ENCODE measurements at regions not wholly inside any gene's neighbourhood (a gene's known extent, or its start where the extent isn't known, plus 50 kb on each side); places are given as distances from the start of the nearest gene placed in this dataset.

- H3K4me3 ChIP-seq (ENCODE audit: low read depth, low read length), result no peak overlapping the region
- TF ChIP-seq MAX (IDR thresholded peaks at IDR 0.05; ENCODE audit: low read depth, low read length) (no peak), POLR2A (IDR thresholded peaks at IDR 0.05; ENCODE audit: extremely low read depth, insufficient read length) (no peak), CTCF (IDR thresholded peaks at IDR 0.05; ENCODE audit: low read depth, low read length) (no peak), MYC (IDR thresholded peaks at IDR 0.05; ENCODE audit: low read depth, low read length) (no peak)
- no peak for DNase-seq (ENCODE audit: low read depth)
Observed at GRCh38 chr7:46286356-46286755, 365.3 kb upstream of the IGFBP3 start.

- H3K4me3 ChIP-seq (ENCODE audit: low read depth, low read length), result no peak overlapping the region
- TF ChIP-seq MYC (IDR thresholded peaks at IDR 0.05; ENCODE audit: low read depth, low read length) (no peak), CTCF (IDR thresholded peaks at IDR 0.05; ENCODE audit: low read depth, low read length) (no peak)
- no peak for DNase-seq (ENCODE audit: low read depth)
Observed at GRCh38 chr7:46285878-46286277, 364.8 kb upstream of the IGFBP3 start.

- H3K4me3 ChIP-seq (ENCODE audit: low read depth, low read length), result no peak overlapping the region
- no peak for TF ChIP-seq POLR2A (IDR thresholded peaks at IDR 0.05; ENCODE audit: extremely low read depth, insufficient read length)
- TF ChIP-seq CTCF (IDR thresholded peaks at IDR 0.05; ENCODE audit: low read depth, low read length), result no peak
- TF ChIP-seq MAX (IDR thresholded peaks at IDR 0.05; ENCODE audit: low read depth, low read length), result no peak
- TF ChIP-seq MYC (IDR thresholded peaks at IDR 0.05; ENCODE audit: low read depth, low read length), result no peak
- DNase-seq (ENCODE audit: low read depth), result no peak
Observed at GRCh38 chr7:46283852-46284251, 362.8 kb upstream of the IGFBP3 start.

- TF ChIP-seq MAX (IDR thresholded peaks at IDR 0.05; ENCODE audit: low read depth, low read length), result no peak
- no peak for TF ChIP-seq CTCF (IDR thresholded peaks at IDR 0.05; ENCODE audit: low read depth, low read length)
- TF ChIP-seq MYC (IDR thresholded peaks at IDR 0.05; ENCODE audit: low read depth, low read length), result no peak
- no peak for TF ChIP-seq POLR2A (IDR thresholded peaks at IDR 0.05; ENCODE audit: extremely low read depth, insufficient read length)
- DNase-seq (ENCODE audit: low read depth), result no peak
- H3K4me3 ChIP-seq (ENCODE audit: low read depth, low read length), result no peak overlapping the region
Observed at GRCh38 chr7:46282155-46282554, 361.1 kb upstream of the IGFBP3 start.

GRCh38 chr7:46281071-46281470 lies 360.0 kb upstream of the IGFBP3 start:
- no peak overlapping the region for H3K4me3 ChIP-seq (ENCODE audit: low read depth, low read length)
- no peak for DNase-seq (ENCODE audit: low read depth)
- TF ChIP-seq CTCF (IDR thresholded peaks at IDR 0.05; ENCODE audit: low read depth, low read length), result no peak
- no peak for TF ChIP-seq POLR2A (IDR thresholded peaks at IDR 0.05; ENCODE audit: extremely low read depth, insufficient read length)
- no peak for TF ChIP-seq MYC (IDR thresholded peaks at IDR 0.05; ENCODE audit: low read depth, low read length)
- TF ChIP-seq MAX (IDR thresholded peaks at IDR 0.05; ENCODE audit: low read depth, low read length), result no peak

GRCh38 chr7:46279290-46279689 lies 358.2 kb upstream of the IGFBP3 start:
- no peak overlapping the region for H3K4me3 ChIP-seq (ENCODE audit: low read depth, low read length)
- TF ChIP-seq POLR2A (IDR thresholded peaks at IDR 0.05; ENCODE audit: extremely low read depth, insufficient read length) (no peak), MYC (IDR thresholded peaks at IDR 0.05; ENCODE audit: low read depth, low read length) (no peak), MAX (IDR thresholded peaks at IDR 0.05; ENCODE audit: low read depth, low read length) (no peak), CTCF (IDR thresholded peaks at IDR 0.05; ENCODE audit: low read depth, low read length) (no peak)
- no peak for DNase-seq (ENCODE audit: low read depth)
